HG03565 (cell line): ENCODE measurements at regions not wholly inside any gene's neighbourhood (a gene's known extent, or its start where the extent isn't known, plus 50 kb on each side); places are given as distances from the start of the nearest gene placed in this dataset.
"Not testable (repeated sequence)": the region's sequence is repeated elsewhere in the genome, so short reads cannot be mapped to it uniquely, and the experiment has no call there.

Experiments used
- ATAC-seq: cut with Tn5 transposase; IDR thresholded peaks from one replicate; pipeline ENCODE4 v1.9.1; 2021; ENCODE audit warnings: mild to moderate bottlenecking, moderate library complexity; ENCODE audit not compliant: unreplicated experiment

GRCh38 chr5:136631186-136631585, 265.8 kb upstream of the TRPC7 start:
- ATAC-seq = no peak

GRCh38 chr5:136629125-136629792, 263.9 kb upstream of the TRPC7 start:
- no peak for ATAC-seq

- no peak for ATAC-seq
Measured at GRCh38 chr5:136626531-136626930, 261.2 kb upstream of the TRPC7 start.

- no peak for ATAC-seq
Measured at GRCh38 chr5:136622747-136623146, 257.4 kb upstream of the TRPC7 start.

GRCh38 chr5:136621743-136622142, 256.4 kb upstream of the TRPC7 start:
- no peak for ATAC-seq

GRCh38 chr5:136620621-136621020, 255.3 kb upstream of the TRPC7 start:
- no peak for ATAC-seq

- ATAC-seq = peak; percentile 57
Measured at GRCh38 chr5:136620016-136620419, 254.7 kb upstream of the TRPC7 start.

- ATAC-seq = no peak
Measured at GRCh38 chr5:136619556-136619955, 254.2 kb upstream of the TRPC7 start.

GRCh38 chr5:136615251-136616119, 250.1 kb upstream of the TRPC7 start:
- no peak for ATAC-seq

GRCh38 chr5:136613230-136613629, 247.9 kb upstream of the TRPC7 start:
- ATAC-seq = no peak

- ATAC-seq = no peak
Measured at GRCh38 chr5:136605638-136606037, 240.3 kb upstream of the TRPC7 start.

- ATAC-seq = no peak
Measured at GRCh38 chr5:136600306-136600705, 235.0 kb upstream of the TRPC7 start.

- no peak for ATAC-seq
Measured at GRCh38 chr5:136598802-136599404, 233.6 kb upstream of the TRPC7 start.

GRCh38 chr5:136594416-136594815, 229.1 kb upstream of the TRPC7 start:
- no peak for ATAC-seq

GRCh38 chr5:136590581-136590980, 225.2 kb upstream of the TRPC7 start:
- ATAC-seq = no peak

GRCh38 chr5:136586196-136586595, 220.9 kb upstream of the TRPC7 start:
- ATAC-seq = no peak

- no peak for ATAC-seq
Measured at GRCh38 chr5:136584474-136584873, 219.1 kb upstream of the TRPC7 start.

GRCh38 chr5:136579238-136579637, 213.9 kb upstream of the TRPC7 start:
- no peak for ATAC-seq

GRCh38 chr5:136569875-136570274, 204.5 kb upstream of the TRPC7 start:
- not testable (repeated sequence) for ATAC-seq

- ATAC-seq = not testable (repeated sequence)
Measured at GRCh38 chr5:136565457-136565856, 200.1 kb upstream of the TRPC7 start.

GRCh38 chr5:136565050-136565449, 199.7 kb upstream of the TRPC7 start:
- not testable (repeated sequence) for ATAC-seq

- not testable (repeated sequence) for ATAC-seq
Measured at GRCh38 chr5:136564431-136564830, 199.1 kb upstream of the TRPC7 start.
